Ovary (tissue), 7 donors: ENCODE measurements at regions not wholly inside any gene's neighbourhood (a gene's known extent, or its start where the extent isn't known, plus 50 kb on each side); places are given as distances from the start of the nearest gene placed in this dataset.
"Not testable (repeated sequence)": the region's sequence is repeated elsewhere in the genome, so short reads cannot be mapped to it uniquely, and the experiment has no call there.

Experiments used
- DNase-seq, 5 donors: peaks; one replicate each; pipeline ENCODE4 v3.0.0-alpha.2; 2019 to 2020
- H3K27ac ChIP-seq, 2 donors: fragments of 200-600 bp; one replicate each; pipeline versions ENCODE4 v1.5.1 to v1.8.0; 2019 to 2022
- H3K27me3 ChIP-seq: fragments of 200-600 bp; one replicate; pipeline ENCODE4 v1.8.0; 2022
- H3K36me3 ChIP-seq: fragments of 200-600 bp; sonication (generic); one replicate; pipeline ENCODE4 v1.5.1; 2019
- H3K4me1 ChIP-seq: one replicate; pipeline ENCODE4 v1.8.1; 2013; ENCODE audit warnings: mild to moderate bottlenecking, moderate library complexity; ENCODE audit not compliant: insufficient read depth
- H3K4me3 ChIP-seq: fragments of 200-600 bp; sonication (generic); one replicate; pipeline ENCODE4 v1.5.1; 2017
- H3K9me3 ChIP-seq, 2 donors: fragments of 200-600 bp in 1 of 2; sonication (generic) in 1 of 2; one replicate each; pipeline versions ENCODE4 v1.5.1 to v1.8.1; 2013 to 2019; ENCODE audit warnings: mild to moderate bottlenecking in 1 of 2, moderate library complexity in 1 of 2
- CTCF ChIP-seq, 3 donors: fragments of 450-650 bp in 2 of 3; fragments of 200-600 bp in 1 of 3; IDR thresholded peaks; one replicate each; pipeline versions ENCODE4 v1.5.1 to v1.8.0; 2016 to 2022; ENCODE audit warnings: antibody characterized with exemption in 3 of 3, mild to moderate bottlenecking in 1 of 3
- EP300 ChIP-seq: sonication (generic); formaldehyde crosslinking; IDR thresholded peaks from one replicate; pipeline ENCODE4 v1.6.1; 2017; ENCODE audit warnings: antibody characterized with exemption
- POLR2A ChIP-seq: fragments of 450-650 bp; IDR thresholded peaks from one replicate; pipeline ENCODE4 v1.6.1; 2017; ENCODE audit warnings: antibody characterized with exemption, mild to moderate bottlenecking, moderate library complexity
- WGBS, 3 donors: extraction: QIAGEN DNeasy Blood & Tissue Kit in 1 of 3; methylation state at CpG; one replicate each; pipeline versions ENCODE4 v1.1.5 to v1.1.7; 2013 to 2017; 5-methylcytosine and 5-hydroxymethylcytosine counted together
- intact Hi-C, 4 donors: fragments of 100-400 bp; cut with DNase I; formaldehyde crosslinking; loops; one replicate each; pipeline versions ENCODE4 v1.11.0 to v1.15.1; 2022 to 2023
- donor health status: DM: no; HTN: no; CAD: no; lungs with moderate emphysema.
- donor health status: DM: no; HTN: no; CAD: no.
- donor health status: Bipolar disorder and iron deficiency.
- donor health status: DM: no; HTN: no; CAD: no.
- donor health status: DM: yes; HTN: yes; CAD: no.

GRCh38 chr16:85239871-85240270, 127.6 kb upstream of the CIBAR2 start:
- WGBS, 3 donors = 89 to 95% (median 94%) methylated on average over 8 of the region's 8 CpGs
- no peak for DNase-seq
- intact Hi-C loops = loop anchor here in 3 of 4 donors (5.0 to 10.0 kb wide), 7 partner anchors 65 to 205 kb away; partner anchors contain the start of gene CIBAR2 (in 1 of the 3)

DNA sequence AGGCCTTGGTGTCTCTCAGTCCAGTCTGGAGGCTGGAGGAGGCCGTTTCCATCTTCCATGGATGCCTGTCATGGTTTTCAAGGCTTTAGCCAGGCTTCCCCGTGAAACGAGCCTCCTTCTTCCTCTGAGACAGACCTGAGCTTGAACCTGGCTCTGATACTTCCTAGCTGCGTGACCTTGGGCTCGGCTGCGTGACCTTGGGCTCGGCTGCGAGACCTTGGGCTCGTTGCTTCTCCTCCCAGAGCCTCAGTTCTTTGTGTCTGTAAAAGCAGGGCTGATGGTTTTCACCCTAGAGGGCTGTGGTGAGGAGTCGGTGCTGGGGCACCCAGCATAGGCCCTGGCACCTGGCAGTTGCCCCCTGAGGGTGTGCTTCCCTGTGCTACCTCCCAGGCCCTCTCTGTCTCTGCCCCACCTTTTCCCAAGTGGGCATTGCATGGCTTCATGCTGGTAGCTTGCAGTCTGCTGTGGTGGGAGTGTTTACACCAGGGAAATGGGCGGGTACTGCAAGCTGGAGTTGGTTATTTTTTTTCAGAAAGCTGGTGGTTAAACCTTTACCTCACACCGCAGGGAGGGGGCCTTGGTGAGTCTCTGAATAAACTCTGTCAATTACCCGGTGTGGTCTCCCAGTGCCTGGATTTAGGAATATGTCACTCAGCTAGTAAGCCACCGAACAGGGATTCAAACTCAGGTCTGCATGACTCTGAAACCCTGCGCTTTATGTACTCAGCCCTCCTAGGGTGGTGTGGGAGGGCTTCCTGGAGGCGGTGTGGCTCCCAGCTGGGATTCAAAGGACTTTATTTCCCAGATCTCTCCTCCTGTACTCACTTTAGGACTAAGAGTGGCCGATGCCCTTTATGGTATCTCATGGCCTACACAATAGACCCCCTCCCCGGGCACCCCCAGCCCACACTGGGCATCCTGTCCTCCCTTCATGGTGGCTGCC, 129.0 kb upstream of the CIBAR2 start:
- 59 to 74% (median 68%) methylated on average over 18 of the region's 18 CpGs for WGBS, 3 donors
- no peak for TF ChIP-seq EP300
- TF ChIP-seq POLR2A = no peak
- Histone ChIP-seq H3K4me3 (no peak overlapping the region), H3K9me3 (no peaks in the 10 kb centered on the region), H3K4me1 (peaks cover 17% of the 10 kb centered on the region), H3K27me3 (no peaks in the 10 kb centered on the region), H3K27ac (no peak overlapping the region), H3K36me3 (no peaks in the 10 kb centered on the region)
- intact Hi-C loops = loop anchor here in 2 of 4 donors (5.0 to 10.0 kb wide), 2 partner anchors 124 to 206 kb away; no protein-coding TSS in a partner anchor
- no peak for DNase-seq

More at GRCh38 chr16:85239871-85240270, 127.6 kb upstream of the CIBAR2 start:
- no peaks in the 10 kb centered on the region for H3K27me3 ChIP-seq
- H3K4me1 ChIP-seq = peaks cover 12% of the 10 kb centered on the region
- H3K36me3 ChIP-seq = no peaks in the 10 kb centered on the region
- no peaks in the 10 kb centered on the region for H3K9me3 ChIP-seq
- TF ChIP-seq CTCF (IDR thresholded peaks at IDR 0.05) (no peak), EP300 (no peak), POLR2A (no peak)
- H3K4me3 ChIP-seq = no peak overlapping the region
- no peak overlapping the region for H3K27ac ChIP-seq

DNA sequence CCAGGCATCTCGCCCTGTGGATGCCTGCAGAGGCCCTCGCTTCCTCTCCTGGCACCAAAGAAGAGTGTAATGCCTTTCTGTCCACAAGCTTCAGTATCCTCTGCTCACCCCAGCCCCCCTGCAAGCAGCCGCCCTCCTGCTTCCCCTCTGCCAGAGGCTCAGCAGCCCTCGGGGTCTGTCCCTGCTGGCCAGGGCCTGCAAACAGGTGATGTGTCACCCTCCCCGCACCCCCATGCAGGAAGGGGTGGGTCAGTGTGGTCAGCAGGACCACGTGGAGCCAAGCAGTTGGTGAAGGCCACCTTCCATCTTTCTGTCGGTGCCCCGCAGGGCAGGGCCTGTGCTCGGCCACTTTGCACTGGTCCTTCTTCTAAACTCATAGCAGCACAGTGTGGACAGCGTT, 129.9 kb upstream of the CIBAR2 start:
- WGBS, 3 donors = 84 to 93% (median 85%) methylated on average over 7 to 10 of the region's 10 CpGs
- intact Hi-C loops = loop anchor here in 2 of 4 donors (5.0 to 10.0 kb wide), 2 partner anchors 125 to 207 kb away; no protein-coding TSS in a partner anchor
- H3K4me3 ChIP-seq = no peak overlapping the region
- no peaks in the 10 kb centered on the region for H3K36me3 ChIP-seq
- peaks cover 15% of the 10 kb centered on the region for H3K4me1 ChIP-seq
- TF ChIP-seq POLR2A (no peak), CTCF (IDR thresholded peaks at IDR 0.05) (no peak), EP300 (no peak)
- no peaks in the 10 kb centered on the region for H3K9me3 ChIP-seq
- no peak for DNase-seq
- H3K27ac ChIP-seq = no peak overlapping the region
- H3K27me3 ChIP-seq = no peaks in the 10 kb centered on the region

DNA sequence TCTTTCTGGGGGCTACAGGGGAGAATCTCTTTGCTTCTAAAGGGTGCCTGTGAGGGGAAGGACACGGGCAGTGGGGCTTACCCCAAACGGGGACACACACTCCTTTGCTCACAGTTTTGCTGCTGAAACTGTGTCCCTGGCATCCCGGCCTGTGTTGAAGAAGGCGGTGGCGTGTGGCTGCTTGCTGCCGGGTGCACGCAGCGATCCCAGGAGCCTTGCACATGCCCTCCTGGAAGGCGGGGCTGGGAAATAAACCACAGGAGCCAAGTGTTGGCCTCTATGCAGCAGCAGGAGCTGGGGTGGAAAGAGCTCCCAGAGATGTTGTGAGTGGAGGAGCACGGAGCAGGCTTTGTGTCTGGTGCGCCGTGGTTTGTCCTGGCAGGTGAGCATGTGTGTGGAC, 131.0 kb upstream of the CIBAR2 start:
- H3K4me1 ChIP-seq = peaks cover 12% of the 10 kb centered on the region
- no peak for DNase-seq
- intact Hi-C loops = loop anchor here in 2 of 4 donors (5.0 to 10.0 kb wide), 2 partner anchors 126 to 209 kb away; no protein-coding TSS in a partner anchor
- no peaks in the 10 kb centered on the region for H3K9me3 ChIP-seq
- TF ChIP-seq EP300 (no peak), CTCF (IDR thresholded peaks at IDR 0.05) (no peak), POLR2A (no peak)
- no peaks in the 10 kb centered on the region for H3K36me3 ChIP-seq
- no peaks in the 10 kb centered on the region for H3K27me3 ChIP-seq
- H3K27ac ChIP-seq = no peak overlapping the region
- WGBS, 3 donors = 90 to 93% (median 90%) methylated on average over 12 of the region's 12 CpGs
- H3K4me3 ChIP-seq = no peak overlapping the region

- DNase-seq, H3K36me3 ChIP-seq, H3K27me3 ChIP-seq, H3K4me3 ChIP-seq, H3K27ac ChIP-seq, H3K9me3 ChIP-seq, H3K4me1 ChIP-seq: not testable (repeated sequence)
- intact Hi-C loops = loop anchor here in 2 of 4 donors (5.0 to 10.0 kb wide), 2 partner anchors 127 to 210 kb away; no protein-coding TSS in a partner anchor
- WGBS, 3 donors = 94 to 95% (median 95%) methylated on average over 8 of the region's 8 CpGs
These were observed 132.2 kb upstream of the CIBAR2 start for GRCh38 chr16:85244452-85244851.
